HFF-Myc (cell line): ENCODE measurements at regions not wholly inside any gene's neighbourhood (a gene's known extent, or its start where the extent isn't known, plus 50 kb on each side); places are given as distances from the start of the nearest gene placed in this dataset.

Experiments used
- DNase-seq: peaks from one replicate; pipeline ENCODE4 v3.0.0-alpha.2; 2011; ENCODE audit warnings: low read depth; ENCODE audit errors: extremely low read depth
- H3K4me3 ChIP-seq: replicated peaks from 2 replicates; pipeline ENCODE4 v1.5.1; 2011; ENCODE audit warnings: low read depth, mild to moderate bottlenecking, control low read depth, low read length
- TF ChIP-seq, protein P1 (sequence below): IDR thresholded peaks from 2 replicates; pipeline ENCODE4 v1.5.1; 2012; ENCODE audit warnings: mild to moderate bottlenecking, low read depth, low read length, control low read depth; ENCODE audit errors: missing control alignments

GRCh38 chr4:123843137-123843536 lies 446.5 kb downstream of the SPRY1 start:
- peak; percentile 50 for DNase-seq
- TF ChIP-seq, protein P1, sequence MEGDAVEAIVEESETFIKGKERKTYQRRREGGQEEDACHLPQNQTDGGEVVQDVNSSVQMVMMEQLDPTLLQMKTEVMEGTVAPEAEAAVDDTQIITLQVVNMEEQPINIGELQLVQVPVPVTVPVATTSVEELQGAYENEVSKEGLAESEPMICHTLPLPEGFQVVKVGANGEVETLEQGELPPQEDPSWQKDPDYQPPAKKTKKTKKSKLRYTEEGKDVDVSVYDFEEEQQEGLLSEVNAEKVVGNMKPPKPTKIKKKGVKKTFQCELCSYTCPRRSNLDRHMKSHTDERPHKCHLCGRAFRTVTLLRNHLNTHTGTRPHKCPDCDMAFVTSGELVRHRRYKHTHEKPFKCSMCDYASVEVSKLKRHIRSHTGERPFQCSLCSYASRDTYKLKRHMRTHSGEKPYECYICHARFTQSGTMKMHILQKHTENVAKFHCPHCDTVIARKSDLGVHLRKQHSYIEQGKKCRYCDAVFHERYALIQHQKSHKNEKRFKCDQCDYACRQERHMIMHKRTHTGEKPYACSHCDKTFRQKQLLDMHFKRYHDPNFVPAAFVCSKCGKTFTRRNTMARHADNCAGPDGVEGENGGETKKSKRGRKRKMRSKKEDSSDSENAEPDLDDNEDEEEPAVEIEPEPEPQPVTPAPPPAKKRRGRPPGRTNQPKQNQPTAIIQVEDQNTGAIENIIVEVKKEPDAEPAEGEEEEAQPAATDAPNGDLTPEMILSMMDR: no peak

GRCh38 chr4:123844374-123844773 lies 447.8 kb downstream of the SPRY1 start:
- no peak overlapping the region for H3K4me3 ChIP-seq
- TF ChIP-seq, protein P1: no peak
- DNase-seq: no peak

More at GRCh38 chr4:123843137-123843536, 446.5 kb downstream of the SPRY1 start:
- no peak overlapping the region for H3K4me3 ChIP-seq

DNA sequence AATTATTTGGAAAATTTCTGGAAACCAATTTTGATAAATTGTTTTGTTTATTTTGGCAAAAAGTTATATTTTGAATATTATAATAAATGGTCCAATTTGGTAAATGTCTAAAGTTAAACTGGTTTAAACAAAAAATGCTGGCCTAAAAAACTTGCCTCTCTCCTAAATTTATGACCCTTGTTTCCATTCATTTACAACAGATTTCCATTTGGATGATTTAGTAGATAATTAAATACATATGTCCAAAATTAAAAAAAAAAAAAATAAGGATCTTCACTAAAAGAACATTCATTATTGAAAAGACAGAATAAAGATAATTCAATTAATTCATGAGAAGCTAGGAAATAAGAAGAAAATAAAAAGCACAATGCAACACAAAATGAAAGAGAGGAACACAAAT lies 449.5 kb downstream of the SPRY1 start:
- DNase-seq: no peak
- TF ChIP-seq, protein P1: no peak
- no peak overlapping the region for H3K4me3 ChIP-seq

- no peak overlapping the region for H3K4me3 ChIP-seq
- no peak for DNase-seq
- TF ChIP-seq, protein P1: no peak
Observed at GRCh38 chr4:123846561-123846960, 450.0 kb downstream of the SPRY1 start.

- TF ChIP-seq, protein P1: no peak
Observed at GRCh38 chr4:123848606-123849005, 452.0 kb downstream of the SPRY1 start.

DNA sequence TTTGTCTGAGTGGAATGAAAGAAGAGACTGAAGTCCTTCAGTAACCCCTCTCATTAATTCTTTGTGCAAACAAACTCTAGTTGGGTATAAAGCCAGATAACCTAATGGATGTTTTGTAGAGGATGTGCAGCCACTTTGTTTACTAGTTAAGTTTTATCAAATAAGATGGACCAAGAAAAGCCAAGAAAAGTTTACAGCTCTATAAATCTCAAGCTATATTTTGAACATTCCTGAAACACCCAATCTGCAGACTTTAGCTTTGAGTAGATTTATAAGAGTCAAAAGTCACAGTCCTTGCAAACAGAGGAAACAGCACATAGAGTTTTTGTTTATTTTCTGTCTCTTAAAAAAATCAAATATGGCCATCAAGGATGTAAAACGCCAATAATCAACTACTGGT lies 452.9 kb downstream of the SPRY1 start:
- no peak for DNase-seq
- no peak overlapping the region for H3K4me3 ChIP-seq
- TF ChIP-seq, protein P1: no peak

More at GRCh38 chr4:123848606-123849005, 452.0 kb downstream of the SPRY1 start:
- no peak overlapping the region for H3K4me3 ChIP-seq
- no peak for DNase-seq

DNA sequence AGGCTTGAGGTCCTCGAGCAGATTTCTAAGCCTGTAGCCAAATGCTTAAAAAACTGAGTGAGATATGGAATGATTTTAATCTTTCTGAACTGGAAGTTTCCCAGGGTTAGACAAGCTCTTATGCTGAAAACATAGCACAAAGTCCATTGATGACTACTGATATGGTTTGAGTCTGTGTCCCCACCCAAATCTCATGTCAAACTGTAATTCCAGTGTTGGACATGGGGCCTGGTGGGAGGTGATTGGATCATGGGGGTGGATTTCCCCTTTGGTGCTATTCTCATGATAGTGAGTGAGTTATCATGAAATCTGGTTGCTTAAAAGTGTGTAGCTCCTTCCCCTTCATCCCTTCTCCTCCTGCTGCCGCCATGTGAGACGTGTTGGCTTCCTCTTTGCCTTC lies 454.9 kb downstream of the SPRY1 start:
- no peak for DNase-seq
- TF ChIP-seq, protein P1: no peak
- H3K4me3 ChIP-seq: no peak overlapping the region
